HT-29 (cell line): ENCODE measurements at regions not wholly inside any gene's neighbourhood (a gene's known extent, or its start where the extent isn't known, plus 50 kb on each side); places are given as distances from the start of the nearest gene placed in this dataset.
"Not testable (repeated sequence)": the region's sequence is repeated elsewhere in the genome, so short reads cannot be mapped to it uniquely, and the experiment has no call there.

Experiments used
- DNase-seq: peaks from one replicate; pipeline ENCODE4 v3.0.0-alpha.2; 2015; ENCODE audit warnings: low spot score

DNA sequence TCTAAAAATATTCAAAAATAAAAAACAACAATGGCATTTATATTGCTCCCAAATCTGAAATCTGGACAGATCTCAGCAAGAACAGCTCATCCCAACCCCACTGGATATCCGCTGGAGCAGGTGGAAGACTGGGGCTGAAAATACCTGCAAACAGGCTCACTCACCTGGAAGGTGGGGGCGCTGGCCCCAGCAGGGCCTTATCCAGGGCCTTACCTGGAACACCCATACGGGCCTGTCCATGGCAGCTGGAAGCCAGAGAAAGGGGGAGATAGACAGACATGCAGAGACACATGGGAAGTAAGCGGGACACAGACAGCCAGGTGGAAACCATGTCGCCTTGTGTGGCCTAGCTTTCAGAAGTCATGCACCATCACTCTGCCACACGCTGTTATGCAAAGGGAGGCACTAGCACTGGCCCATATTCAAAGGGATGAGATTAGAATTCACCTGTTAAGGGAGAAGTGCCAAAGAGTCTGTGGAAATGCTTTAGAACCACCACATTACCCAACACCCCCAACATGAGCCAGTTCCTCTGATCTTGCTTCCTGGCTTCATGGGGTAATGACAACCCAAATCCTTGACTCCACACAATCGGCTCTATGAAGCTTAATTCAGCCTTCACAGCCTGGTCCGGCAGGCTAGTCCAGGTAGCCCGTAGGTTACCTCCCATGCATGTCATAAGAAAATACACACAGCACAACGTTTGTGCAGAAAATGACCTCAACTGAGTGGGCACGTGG is 99.0 kb upstream of the CDYL start:
- DNase-seq: no peak

DNA sequence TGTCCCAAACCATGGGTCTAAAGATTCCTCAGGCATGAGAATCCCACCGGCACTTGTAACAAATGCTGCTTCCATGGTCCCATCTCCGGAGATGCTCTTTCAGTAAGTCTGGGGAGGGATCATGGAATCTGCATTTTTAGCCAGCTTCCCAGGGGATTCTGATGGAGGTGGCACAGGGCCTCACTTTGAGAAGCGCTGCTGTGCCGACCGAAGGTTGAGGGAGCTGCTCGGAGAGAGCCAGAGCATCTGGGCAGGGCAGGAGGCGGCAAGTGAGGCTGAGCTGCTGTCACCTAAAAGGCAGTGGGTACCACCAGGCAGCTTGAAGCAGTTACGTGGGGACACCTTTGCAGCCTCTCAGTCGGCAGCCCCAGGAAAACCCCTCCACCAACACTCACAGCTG is 100.2 kb upstream of the CDYL start:
- no peak for DNase-seq

DNA sequence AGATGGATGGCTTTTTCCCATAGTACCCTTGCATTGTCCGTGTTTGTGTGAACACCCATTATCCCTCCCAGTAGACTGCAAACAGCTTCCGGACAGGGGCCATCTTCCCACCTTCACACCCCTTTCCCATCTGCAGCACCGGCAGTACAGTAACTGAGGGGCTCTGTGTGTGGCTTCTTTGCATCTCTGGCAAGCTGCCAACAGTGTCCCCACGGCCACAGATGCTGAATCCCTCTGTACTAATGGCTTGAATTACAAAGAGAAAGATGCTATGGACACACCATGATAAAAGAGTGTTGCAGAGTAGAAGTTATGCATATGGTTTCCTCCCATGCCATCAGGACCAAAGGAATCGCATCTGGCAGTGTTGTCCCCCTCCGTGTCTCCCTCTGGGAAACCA is 101.1 kb upstream of the CDYL start:
- no peak for DNase-seq

DNA sequence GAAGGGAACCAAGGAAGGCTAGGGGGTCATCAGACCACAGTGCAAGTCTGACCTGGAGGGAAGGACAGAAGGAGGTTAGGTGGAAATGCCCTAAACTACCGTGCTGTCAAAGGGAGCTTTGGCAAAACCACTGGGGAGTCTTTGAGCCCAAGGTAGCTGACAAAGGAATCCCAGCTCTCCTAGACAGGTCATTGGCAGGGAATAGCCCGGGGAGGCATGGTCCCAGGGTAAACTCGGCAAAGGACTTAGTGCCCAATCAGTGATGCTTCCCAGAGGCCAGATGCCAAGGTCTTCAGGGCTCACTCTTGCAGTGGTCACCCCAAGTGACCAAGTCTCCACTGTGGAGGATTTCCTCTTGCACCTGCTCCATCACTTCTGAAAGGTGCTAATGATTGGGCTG is 102.3 kb upstream of the CDYL start:
- no peak for DNase-seq

DNA sequence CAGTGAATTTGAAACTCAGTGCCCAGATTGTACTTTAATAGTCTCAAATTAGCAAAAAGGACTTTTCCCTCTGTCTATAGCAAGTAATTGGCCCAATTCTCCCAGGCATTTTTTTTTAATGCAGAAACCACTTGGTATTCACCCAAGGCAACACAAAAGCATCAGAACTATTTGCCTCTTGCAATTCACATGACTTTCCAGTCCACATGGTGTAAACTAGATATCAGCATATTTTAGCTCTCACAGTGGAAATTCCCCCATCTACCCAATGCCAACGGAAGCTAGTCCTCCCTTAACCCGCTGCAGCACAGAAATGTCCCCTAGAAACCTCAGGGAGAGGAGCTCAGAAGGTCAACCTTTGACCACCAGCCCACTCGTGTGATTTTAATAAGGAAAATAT is 103.4 kb upstream of the CDYL start:
- no peak for DNase-seq

DNA sequence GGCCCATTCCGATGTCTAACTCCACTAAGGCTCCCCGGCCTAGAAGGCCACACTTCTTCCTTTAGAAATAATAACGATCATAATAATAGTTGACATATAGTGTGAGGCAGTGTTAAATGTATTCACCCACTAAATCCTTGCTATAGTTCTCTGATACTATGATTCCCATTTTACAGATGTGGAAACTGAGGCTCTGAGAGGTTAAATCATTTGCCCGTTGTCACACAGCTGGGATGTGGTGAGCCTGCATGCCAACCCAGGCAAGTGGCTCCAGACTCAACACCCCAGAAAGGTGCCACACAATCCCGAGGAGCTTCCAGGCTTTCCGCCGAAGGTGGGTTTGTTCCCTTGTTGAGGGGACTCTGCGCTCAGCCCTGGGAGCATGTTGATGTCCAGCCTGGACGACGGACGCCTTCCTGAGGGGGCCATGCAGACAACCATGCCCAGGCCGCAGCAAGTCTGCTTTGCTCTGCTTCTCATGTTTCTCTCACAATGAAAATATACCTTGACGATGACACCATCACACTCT is 104.6 kb upstream of the CDYL start:
- DNase-seq: no peak

DNA sequence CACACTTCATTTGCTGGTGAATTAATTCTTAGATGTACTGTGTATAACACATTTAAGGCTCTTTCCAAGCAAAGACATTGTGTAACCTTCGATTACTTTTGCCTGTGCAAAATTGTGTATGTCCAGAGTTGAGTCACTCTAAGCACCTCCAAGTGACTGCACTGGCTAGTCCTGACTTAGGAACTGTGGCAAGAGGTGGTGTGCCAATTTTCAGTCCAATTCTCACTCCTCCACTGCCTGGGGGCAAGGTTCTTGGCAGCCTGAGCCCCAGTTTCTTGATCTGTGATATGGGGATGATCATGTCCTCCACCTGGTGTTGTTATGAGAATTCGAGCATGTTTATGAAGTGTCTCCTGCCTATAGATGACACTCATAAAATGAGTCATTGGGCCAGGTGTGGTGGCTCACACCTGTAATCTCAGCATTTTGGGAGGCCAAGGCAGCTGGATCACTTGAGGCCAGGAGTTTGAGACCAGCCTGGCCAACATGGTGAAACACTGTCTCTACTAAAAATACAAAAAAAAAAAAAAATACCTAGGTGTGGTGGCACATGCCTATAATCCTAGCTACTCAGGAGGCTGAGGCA is 105.3 kb upstream of the CDYL start:
- no peak for DNase-seq

DNA sequence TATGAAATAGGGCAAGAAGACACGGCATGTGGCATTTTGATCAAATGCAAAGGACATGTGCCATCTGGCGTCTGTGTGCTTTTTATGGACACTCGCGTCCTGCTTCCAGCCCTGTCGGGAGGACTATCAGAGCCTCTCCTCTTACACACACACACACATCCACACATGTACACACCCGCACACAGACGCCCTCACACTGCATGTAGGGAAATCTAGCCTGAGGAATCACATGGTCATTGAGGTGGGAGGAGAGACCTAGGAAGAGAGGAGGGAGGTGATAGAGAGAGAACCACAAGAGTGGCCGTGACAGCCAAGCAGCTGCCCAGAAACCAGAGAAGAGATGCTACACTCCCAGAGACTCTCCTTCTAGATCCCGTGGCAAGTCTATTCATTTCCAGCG is 105.9 kb upstream of the CDYL start:
- no peak for DNase-seq

DNA sequence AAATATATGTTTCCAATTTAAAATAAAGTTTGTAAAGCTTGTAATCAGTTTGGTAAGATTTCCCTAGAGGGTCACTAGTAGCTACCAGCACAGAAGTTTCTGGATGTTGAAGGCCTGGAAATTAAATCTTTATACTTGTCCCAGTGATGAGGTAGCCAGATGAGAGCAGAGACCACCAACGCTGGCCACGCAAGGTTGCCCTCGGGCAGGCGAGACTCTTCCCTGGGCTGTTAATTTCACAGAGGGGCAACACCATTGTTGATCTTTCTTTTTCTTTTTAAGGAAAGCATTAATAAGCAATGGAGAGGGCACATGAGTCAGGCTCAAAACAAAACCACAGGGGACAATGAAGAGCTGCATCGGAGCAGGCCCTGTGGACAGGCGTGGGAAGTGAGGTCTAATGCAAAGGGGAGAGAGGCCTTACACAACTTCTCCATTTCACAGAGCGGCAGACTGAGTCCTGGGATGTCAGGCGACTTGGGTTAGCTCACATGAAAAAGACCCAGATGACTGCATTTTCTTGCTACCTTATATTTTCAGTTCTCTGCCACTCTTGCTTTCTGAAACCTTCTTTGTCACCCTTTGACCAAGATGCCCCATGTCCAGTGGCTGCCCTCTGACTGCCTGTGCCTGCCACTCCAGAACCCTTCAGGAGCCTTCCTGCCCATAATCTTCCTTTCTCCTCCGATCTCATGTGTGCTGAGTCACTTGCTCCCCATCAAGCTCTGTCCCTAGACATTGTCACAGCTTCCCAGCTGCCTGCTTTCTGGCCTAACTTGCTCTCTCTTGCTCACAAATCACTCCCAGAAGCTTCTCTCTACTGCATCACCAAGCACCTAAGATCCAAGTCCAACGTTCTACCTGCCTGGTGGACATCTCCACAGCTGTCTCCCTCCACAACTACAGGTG is 107.7 kb upstream of the CDYL start:
- DNase-seq: no peak

DNA sequence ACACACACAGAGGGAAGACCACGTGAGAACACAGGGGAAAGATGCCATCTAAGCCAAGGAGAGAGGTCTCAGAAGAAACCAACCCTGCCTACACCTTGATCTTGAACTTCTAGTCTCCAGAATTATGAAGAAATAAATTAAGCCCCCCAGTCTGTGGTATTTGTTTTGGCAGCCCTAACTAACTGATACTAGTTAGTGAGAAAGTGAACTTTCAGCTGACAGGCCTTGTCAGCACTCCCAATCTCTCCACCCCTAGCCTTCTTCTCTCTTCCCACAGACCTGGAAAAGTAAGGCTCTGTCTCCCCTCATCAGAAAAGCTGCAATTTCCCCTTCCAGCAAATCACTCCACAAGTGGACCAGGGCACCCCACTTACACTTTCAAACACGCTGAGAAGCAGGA is 108.6 kb upstream of the CDYL start:
- no peak for DNase-seq

DNA sequence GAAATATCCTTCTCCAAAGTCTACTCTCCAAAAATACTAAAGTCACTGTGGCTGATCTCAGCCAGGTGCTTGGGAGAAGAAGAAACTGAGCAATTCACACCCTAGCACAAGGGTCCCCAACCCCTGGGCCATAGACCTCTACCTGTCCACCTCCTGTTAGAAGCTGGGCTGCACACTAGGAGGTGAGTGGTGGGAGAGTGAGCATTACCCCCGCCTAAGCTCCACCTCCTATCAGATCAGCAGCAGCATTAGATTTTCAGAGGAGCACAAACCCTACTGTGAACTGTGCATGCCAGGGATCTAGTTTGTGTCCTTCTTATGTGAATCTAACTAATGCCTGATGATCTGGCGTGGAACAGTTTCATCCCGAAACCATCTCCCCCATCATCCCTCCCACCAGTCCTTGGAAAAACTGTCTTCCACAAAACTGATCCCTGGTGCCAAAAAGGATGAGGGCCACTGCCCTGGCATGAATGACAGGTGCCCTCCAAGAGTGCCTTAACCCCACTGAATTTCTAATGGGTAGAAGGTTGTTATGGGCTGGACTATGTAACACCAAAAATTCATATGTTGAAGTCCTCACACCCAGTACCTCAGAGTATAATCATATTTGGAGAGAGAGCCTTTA is 109.2 kb upstream of the CDYL start:
- DNase-seq: no peak

DNA sequence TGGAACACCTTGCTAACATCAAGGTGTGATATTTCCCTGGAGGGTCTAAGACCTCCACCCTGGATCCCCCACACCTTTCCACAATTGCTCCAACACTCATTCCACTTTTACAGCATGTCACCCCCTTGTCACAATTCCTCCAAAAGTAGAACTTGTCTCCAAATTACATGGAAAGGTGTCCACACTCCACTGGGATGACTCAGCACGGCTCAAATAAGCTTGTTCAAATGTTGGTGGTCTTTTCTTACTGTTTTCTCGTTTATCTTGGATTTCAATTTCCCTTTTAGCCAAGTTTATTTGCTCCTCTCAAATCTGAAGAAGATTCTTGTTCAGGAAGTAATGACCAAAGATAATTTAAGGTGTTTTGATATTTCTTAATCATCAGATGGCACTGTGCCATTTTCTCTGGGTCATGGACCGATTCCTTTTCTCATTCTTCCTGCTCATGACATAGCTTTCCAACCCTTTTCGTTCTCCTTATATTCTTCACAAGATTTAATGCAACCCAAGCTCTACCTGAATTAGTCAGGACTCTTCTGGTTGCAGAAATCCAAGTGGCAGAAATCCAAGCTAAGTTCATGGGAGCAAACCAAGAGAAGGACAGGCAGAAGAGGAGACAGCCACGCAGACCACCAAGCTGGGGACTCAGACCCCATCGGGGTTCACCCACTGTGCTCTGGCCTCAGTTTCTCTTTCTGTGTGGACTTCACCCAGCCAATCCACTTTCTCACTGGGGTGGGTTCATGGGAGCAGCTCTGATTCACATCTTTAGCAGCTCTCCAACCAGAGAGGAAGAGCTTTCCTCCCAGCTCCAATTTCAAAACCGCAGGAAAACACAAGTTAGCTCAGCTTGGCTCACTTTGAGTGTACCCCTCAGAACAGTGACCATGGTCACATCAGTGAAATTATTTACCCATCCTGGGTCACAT is 110.5 kb upstream of the CDYL start:
- no peak for DNase-seq

DNA sequence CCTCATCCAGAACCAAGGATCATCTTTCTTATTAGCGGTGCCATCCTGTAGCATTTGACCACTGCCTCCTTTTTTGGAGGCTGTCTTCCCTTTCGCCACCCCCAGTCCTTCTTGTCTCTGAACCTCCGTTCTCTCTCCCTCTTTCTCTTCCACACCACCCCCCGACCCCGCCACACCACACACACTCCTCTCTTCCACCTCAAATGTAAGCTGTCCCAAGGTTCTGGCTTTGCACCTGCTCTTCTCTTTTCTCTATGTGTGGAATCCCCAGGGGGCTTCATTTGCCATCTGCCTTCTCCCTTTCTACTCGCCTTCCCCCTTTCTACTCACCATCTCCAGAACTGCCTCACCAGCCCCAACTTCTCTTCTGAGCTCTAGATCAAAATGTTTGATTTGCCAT is 111.3 kb upstream of the CDYL start:
- DNase-seq: no peak

DNA sequence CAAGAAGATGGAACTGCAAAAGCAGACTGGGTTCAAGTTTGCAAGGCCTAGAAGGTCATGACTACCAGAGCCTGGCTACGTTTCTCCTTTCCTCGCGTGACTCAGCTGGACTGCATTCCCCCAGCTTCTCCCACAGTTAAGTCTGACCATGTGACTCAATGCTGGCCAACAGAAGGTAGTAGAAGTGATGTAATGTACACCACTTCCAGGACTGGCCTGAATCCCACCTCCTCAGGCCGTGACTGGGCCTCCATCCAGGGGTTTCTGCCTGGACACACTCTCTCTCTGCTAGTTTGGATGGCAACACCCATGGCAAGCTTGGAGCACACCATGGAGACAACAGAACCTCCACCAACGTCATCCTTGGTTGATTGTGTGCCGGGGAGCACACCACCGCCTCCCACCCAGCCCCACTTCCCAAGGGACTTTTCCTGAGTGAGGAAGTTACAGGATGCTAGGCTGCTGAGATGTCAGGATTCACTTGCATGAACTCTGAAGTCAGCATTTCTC is 112.0 kb upstream of the CDYL start:
- DNase-seq: no peak

DNA sequence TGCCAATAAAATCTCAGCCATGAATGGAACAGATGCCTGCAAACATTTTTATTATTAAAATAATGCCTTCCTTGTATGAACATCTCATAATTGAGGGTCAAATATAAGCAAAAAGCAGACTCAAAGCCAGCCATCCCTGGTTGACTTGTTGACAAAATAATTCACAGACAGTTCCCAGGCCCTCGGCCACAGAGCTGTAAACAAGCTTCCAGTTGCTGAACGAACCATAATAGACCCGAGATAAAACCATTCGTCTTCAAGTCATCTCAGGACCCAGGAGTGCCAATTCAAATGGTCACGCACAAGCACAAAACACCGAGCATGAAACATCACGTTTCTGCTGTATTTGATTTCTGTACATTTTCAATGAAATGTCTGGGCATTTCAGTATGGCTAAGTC is 113.3 kb upstream of the CDYL start:
- DNase-seq: no peak

DNA sequence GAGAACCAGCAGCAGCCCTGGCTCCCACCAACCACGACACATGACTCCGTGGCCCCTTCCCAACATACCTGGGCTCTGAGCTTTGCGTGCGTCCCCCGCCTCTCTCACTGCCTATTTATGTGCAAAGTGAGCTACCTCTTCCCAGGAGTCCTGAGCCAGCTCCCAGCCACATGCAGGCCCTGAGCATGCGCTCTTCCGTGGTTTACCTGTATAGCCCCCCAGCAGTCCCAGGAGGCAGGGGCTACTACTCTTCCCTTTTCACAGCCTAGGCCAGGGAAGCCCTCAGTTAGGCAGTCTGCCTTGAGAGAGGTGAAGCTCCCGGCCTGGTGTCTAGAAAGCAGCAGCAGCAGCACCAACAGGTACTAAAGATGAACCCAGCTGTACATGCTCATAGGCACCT is 114.8 kb upstream of the CDYL start:
- no peak for DNase-seq

DNA sequence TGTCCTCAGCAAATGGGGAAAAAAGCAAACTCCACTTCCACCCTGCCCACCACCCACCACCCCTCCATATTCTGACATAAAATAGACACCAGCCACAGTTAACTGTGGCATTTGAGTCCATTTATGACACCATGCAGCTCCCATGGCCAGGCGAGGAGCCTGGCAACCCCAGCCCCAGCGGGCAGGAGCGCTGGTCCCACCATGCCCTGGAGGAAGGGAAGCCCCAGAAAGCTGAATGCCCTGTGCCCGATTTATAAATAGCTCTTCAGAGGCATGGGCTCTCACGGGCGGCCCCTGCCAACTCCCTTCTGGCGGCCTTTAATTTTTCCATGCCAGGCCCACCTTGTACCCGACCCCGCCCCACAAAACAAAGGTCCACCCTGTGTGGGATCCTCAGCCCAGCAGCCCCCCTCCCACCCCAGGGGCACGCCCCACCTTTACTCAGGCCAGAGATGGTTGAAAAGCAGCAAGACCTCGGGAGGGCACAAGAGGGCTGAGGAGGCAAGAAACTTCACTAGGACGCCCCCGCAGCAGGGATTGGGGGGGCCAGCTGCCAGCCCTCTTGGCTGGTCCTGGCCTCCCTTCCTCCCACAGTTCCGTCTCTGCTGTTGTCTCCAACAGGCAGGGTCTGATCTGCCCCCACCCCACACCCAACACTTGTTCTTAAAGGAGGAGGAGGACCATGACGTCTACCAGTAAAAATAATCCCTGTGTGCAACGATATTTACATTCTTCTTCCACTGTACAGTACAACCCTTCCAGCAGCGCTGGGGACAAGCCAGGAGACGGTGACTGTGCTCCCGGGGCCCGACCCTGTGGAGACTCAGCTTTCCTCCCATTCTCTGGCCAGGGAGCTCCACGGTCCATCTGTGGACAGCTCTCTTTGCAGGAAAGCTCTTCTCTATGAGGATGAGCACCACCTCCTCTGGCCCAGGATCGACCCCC is 115.6 kb upstream of the CDYL start:
- no peak for DNase-seq

DNA sequence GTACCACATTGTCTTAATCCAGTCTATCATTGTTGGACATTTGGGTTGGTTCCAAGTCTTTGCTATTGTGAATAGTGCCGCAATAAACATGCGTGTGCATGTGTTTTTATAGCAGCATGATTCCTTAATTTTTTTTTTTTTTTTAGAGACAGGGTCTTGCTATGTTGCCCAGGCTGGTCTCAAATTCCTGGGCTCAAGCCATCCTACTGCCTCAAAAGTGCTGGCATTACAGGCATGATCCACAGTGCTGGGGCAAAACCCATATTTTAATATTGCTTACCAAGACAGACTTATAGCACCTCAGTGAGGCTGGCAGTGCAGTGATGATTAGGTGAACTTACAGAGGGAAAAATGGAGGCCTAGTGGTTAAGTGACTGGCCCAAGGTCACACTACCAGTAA is 116.5 kb upstream of the CDYL start:
- DNase-seq: not testable (repeated sequence)

DNA sequence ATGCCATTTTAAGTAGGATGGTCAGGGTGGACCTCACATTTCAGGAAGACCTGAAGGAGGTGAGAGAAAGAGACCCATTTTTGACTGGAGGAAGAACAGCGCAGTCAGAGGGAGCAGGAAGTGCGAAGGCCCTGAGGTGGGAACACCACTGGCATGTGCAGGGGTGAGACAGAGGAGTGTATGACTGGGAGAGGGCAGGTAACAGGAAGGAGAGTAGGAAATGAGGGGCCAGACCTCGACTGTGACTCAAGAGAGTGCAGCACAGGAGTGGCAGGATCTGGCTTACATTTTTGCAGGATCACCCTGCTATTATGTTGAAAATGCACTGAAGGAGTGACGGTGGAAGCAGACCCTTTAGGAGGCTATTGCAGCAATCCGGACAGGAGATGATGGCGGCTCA is 117.7 kb upstream of the CDYL start:
- DNase-seq: no peak

DNA sequence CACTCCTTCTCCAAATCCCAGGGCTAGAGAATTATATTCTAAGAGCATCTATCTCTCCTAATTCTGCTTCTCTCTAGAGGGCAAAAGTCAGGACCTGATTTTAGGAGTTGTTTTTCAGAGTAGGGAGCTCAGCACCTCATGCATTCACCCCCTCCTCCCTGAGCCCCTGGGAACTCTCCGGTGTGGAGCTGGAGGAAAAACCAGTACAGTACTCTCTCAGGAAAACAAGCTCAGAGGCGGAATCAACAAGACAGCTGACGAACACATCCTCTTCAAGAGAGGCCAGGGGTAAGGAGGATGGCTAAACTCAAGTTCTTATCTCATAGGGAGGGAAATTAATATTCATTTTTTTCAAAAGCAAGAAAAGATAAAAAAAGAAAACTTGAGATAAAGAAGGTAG is 120.1 kb upstream of the CDYL start:
- no peak for DNase-seq
